ENCODE measurements at regions not wholly inside any gene's neighbourhood (a gene's known extent, or its start where the extent isn't known, plus 50 kb on each side); places are given as distances from the start of the nearest gene placed in this dataset.

DNA sequence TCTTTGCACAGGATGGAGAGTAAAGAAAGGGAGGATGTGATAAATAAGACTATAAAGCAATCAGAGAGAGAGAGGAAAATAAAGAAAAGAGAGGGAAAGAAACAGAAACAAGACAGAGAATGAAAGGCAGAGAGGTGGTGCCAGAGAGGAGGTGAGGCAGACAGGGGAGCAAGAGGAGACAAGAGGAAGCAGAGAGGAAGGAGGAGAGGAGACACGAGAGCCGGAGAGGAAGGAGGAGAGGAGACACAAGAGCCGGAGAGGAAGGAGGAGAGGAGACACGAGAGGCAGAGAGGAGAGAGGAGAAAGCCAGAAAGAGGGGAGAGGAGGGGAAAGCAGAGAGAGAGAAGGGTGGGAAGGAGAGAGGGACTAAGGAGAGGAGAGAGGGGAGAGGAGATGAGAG, 125.2 kb downstream of the PAPOLA start:
- TF ChIP-seq SP1 (IDR thresholded peaks at IDR 0.05; ENCODE audit: low read depth, low read length) (no peak), BCL11A (IDR thresholded peaks at IDR 0.05; ENCODE audit: low read depth in 2 of 2, low read length in 2 of 2) (no peak), CTCF (IDR thresholded peaks at IDR 0.05; ENCODE audit: control extremely low read depth in 1 of 3, insufficient read depth in 1 of 3, low read depth in 1 of 3, low read length in 3 of 3) (no peak), TBP (IDR thresholded peaks at IDR 0.05; ENCODE audit: low read depth, low read length) (no peak), JUN (IDR thresholded peaks at IDR 0.05; ENCODE audit: low read depth, low read length) (no peak), POLR2AphosphoS5 (IDR thresholded peaks at IDR 0.05; ENCODE audit: low read depth, low read length) (no peak), EZH2 (IDR thresholded peaks at IDR 0.05; ENCODE audit: low read depth, low read length, severe bottlenecking) (no peak), EP300 (IDR thresholded peaks at IDR 0.05; ENCODE audit: borderline replicate concordance in 1 of 2, low read depth in 2 of 2, low read length in 2 of 2) (no peak), GABPA (IDR thresholded peaks at IDR 0.05; ENCODE audit: borderline replicate concordance, insufficient read depth, low read length) (no peak)
